ENCODE measurements at regions not wholly inside any gene's neighbourhood (a gene's known extent, or its start where the extent isn't known, plus 50 kb on each side); places are given as distances from the start of the nearest gene placed in this dataset.

DNA sequence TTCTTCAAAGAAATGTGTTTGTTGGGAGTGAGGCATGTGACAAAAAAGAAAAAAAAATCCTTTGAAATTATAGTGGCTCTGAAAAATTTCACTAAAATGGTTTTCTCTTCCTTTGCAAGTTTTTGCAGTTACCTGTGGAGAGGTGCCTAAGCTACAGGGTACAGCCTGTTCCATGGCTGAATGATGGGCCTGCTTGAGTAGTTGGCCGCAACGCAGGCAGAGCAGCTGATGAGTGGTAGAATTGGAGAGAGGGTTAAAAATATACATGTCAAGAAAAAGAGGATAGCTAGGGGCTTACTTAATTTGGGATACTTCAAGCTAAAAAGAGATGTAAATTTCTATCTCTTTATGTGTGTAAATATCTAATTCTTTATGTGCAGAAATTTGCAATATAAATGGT lies 629.1 kb upstream of the SLC10A2 start:
- Histone ChIP-seq H3K27ac (no peak overlapping the region), H3K9me3 (no peaks in the 10 kb centered on the region), H3K36me3 (ENCODE audit: low read depth, missing control alignments) (no peaks in the 10 kb centered on the region), H3K27me3 (no peaks in the 10 kb centered on the region), H3K4me3 (no peak overlapping the region), H3K4me1 (no peaks in the 10 kb centered on the region)
- no peak for TF ChIP-seq CTCF (IDR thresholded peaks at IDR 0.05)
- no peak for TF ChIP-seq POLR2A (IDR thresholded peaks at IDR 0.05)
- intact Hi-C loops (cut with DNase I; ENCODE audit: low total_unique reads): no loop called here
- 96% methylated on average over 2 of the region's 2 CpGs for WGBS, 2 donors
- no peak for DNase-seq

DNA sequence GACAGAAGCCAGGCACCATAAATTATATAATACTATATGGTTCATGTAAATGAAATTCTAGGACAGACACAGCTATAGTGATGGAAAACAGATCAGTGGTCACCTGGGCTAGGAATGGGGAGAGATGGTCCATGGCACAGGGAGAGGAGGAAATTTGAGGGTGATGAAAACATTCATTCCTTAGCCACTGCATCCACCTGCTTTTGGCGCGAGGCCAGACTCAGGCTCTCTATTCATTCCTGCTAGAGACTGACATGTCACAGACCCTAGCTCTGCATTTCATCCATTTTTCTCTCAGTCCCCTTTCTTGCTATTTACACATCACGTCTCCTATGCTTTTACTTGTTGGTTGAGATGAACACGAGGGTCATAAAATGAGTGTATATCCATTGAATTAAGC lies 628.3 kb upstream of the SLC10A2 start:
- H3K4me1 ChIP-seq: no peaks in the 10 kb centered on the region
- no peaks in the 10 kb centered on the region for H3K27me3 ChIP-seq
- H3K27ac ChIP-seq: no peak overlapping the region
- no peaks in the 10 kb centered on the region for H3K9me3 ChIP-seq
- intact Hi-C loops (cut with DNase I; ENCODE audit: low total_unique reads): no loop called here
- H3K36me3 ChIP-seq (ENCODE audit: low read depth, missing control alignments): no peaks in the 10 kb centered on the region
- no peak overlapping the region for H3K4me3 ChIP-seq
- 79 to 94% methylated on average over 4 of the region's 4 CpGs for WGBS, 2 donors
- no peak for DNase-seq
- TF ChIP-seq POLR2A (IDR thresholded peaks at IDR 0.05) (no peak), CTCF (IDR thresholded peaks at IDR 0.05) (no peak)

DNA sequence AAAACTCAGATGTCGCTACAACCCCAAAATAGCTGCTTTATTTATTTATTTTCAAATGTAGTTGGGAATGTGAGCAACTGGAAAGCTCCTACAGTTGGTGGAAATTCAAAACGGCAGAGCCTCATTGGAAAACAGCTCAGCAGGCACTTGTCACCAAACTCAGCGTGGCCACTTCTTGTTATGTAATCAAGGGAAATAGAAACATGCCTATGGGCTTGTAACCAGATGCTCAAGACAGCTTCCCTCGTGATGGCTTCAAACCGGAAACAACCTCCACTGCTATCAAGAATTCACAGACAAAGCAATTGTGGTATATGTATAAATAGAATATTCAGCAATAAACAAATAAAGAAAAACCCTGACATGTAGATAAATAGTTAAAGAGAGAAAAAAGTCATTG lies 627.8 kb upstream of the SLC10A2 start:
- no peaks in the 10 kb centered on the region for H3K36me3 ChIP-seq (ENCODE audit: low read depth, missing control alignments)
- no peaks in the 10 kb centered on the region for H3K9me3 ChIP-seq
- intact Hi-C loops (cut with DNase I; ENCODE audit: low total_unique reads): no loop called here
- H3K4me3 ChIP-seq: no peak overlapping the region
- WGBS, 2 donors: 50 to 62% methylated on average over 5 of the region's 5 CpGs
- H3K27ac ChIP-seq: no peak overlapping the region
- no peak for DNase-seq
- no peaks in the 10 kb centered on the region for H3K4me1 ChIP-seq
- H3K27me3 ChIP-seq: no peaks in the 10 kb centered on the region
- no peak for TF ChIP-seq CTCF (IDR thresholded peaks at IDR 0.05)
- TF ChIP-seq POLR2A (IDR thresholded peaks at IDR 0.05): no peak

- intact Hi-C loops (cut with DNase I; ENCODE audit: low total_unique reads): no loop called here
- Histone ChIP-seq H3K4me3 (no peak overlapping the region), H3K27ac (no peak overlapping the region), H3K4me1 (no peaks in the 10 kb centered on the region), H3K9me3 (no peaks in the 10 kb centered on the region), H3K27me3 (no peaks in the 10 kb centered on the region), H3K36me3 (ENCODE audit: low read depth, missing control alignments) (no peaks in the 10 kb centered on the region)
- WGBS, 2 donors: 84 to 88% methylated on average over 4 of the region's 4 CpGs
- TF ChIP-seq POLR2A (IDR thresholded peaks at IDR 0.05): no peak
- no peak for TF ChIP-seq CTCF (IDR thresholded peaks at IDR 0.05)
- DNase-seq: no peak
Measured at GRCh38 chr13:103692442-103692841, 626.2 kb upstream of the SLC10A2 start.

- intact Hi-C loops (cut with DNase I; ENCODE audit: low total_unique reads): no loop called here
Measured at GRCh38 chr13:103676329-103676728, 610.1 kb upstream of the SLC10A2 start.

More at GRCh38 chr13:103676329-103676728, 610.1 kb upstream of the SLC10A2 start:
- H3K4me1 ChIP-seq: no peaks in the 10 kb centered on the region
- H3K27me3 ChIP-seq: no peaks in the 10 kb centered on the region
- H3K4me3 ChIP-seq: no peak overlapping the region
- TF ChIP-seq POLR2A (IDR thresholded peaks at IDR 0.05): no peak
- TF ChIP-seq CTCF (IDR thresholded peaks at IDR 0.05): no peak
- H3K36me3 ChIP-seq (ENCODE audit: low read depth, missing control alignments): no peaks in the 10 kb centered on the region
- DNase-seq: no peak
- H3K27ac ChIP-seq: no peak overlapping the region
- H3K9me3 ChIP-seq: no peaks in the 10 kb centered on the region
